ENCODE measurements at regions not wholly inside any gene's neighbourhood (a gene's known extent, or its start where the extent isn't known, plus 50 kb on each side); places are given as distances from the start of the nearest gene placed in this dataset.

DNA sequence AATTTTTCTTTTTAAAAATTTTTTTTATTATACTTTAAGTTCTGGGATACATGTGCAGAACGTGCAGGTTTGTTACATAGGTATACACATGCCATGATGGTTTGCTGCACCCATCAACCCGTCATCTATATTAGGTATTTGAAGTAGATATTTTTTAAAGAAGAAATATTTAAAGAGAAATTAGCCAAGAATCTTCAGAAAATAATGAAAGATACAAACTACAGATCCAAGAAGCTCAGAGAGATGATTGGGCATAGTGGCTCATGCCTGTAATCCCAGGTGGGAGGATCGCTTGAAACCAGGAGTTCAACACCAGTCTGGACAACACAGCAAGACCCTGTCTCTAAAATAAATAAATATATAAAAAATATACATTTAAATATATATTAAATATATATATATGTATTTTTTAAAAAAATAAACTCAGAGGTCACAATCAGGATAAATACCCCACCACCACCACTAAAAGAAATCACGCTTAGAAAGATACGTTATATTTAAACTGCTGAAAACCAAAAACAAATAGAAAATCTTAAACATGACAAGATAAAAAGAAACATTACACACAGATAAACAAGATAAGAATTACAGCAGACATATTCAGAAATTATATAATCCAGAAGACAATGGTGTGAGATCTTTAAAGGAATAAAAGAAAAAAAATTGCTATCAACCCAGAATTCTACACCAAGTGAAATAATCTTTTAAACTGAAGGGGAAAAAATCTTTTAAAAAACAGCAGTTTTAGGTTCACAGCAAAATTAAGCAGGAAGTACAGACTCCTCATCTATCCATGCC is 57.5 kb downstream of the CSF2 start:
- DNase-seq (ENCODE audit: low spot score), result no peak
- no peaks in the 10 kb centered on the region for H4K20me1 ChIP-seq (ENCODE audit: low read depth)
- H3K27me3 ChIP-seq, result no peaks in the 10 kb centered on the region
- no peaks in the 10 kb centered on the region for H3K4me1 Mint-ChIP-seq
- TF ChIP-seq EZH2 (IDR thresholded peaks at IDR 0.05) (no peak), EZH2phosphoT487 (IDR thresholded peaks at IDR 0.05) (no peak)
- TF ChIP-seq, protein P1, sequence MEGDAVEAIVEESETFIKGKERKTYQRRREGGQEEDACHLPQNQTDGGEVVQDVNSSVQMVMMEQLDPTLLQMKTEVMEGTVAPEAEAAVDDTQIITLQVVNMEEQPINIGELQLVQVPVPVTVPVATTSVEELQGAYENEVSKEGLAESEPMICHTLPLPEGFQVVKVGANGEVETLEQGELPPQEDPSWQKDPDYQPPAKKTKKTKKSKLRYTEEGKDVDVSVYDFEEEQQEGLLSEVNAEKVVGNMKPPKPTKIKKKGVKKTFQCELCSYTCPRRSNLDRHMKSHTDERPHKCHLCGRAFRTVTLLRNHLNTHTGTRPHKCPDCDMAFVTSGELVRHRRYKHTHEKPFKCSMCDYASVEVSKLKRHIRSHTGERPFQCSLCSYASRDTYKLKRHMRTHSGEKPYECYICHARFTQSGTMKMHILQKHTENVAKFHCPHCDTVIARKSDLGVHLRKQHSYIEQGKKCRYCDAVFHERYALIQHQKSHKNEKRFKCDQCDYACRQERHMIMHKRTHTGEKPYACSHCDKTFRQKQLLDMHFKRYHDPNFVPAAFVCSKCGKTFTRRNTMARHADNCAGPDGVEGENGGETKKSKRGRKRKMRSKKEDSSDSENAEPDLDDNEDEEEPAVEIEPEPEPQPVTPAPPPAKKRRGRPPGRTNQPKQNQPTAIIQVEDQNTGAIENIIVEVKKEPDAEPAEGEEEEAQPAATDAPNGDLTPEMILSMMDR (IDR thresholded peaks at IDR 0.05), result no peak
- no peaks in the 10 kb centered on the region for H3K79me2 ChIP-seq (ENCODE audit: low read depth)
- no peaks in the 10 kb centered on the region for H3F3A ChIP-seq (ENCODE audit: low read depth)
- no peak overlapping the region for H3K9ac ChIP-seq
- no peak overlapping the region for H3K27ac Mint-ChIP-seq
- no peak overlapping the region for H3K27ac ChIP-seq
- H3K4me1 ChIP-seq, result no peaks in the 10 kb centered on the region
- no peaks in the 10 kb centered on the region for H3K36me3 ChIP-seq
- no peak overlapping the region for H3K4me2 ChIP-seq
- peaks cover 2% of the 10 kb centered on the region for H3K27me3 Mint-ChIP-seq (ENCODE audit: insufficient read depth, low read depth)
- H3K4me3 Mint-ChIP-seq, result no peak overlapping the region
- H3K9me3 ChIP-seq (ENCODE audit: low read depth), result no peaks in the 10 kb centered on the region
- no peak overlapping the region for H3K4me3 ChIP-seq
- H3K36me3 Mint-ChIP-seq, result no peaks in the 10 kb centered on the region
- H3K9me3 Mint-ChIP-seq, result peaks cover 2% of the 10 kb centered on the region
- H2AFZ ChIP-seq (replicated peaks), result no peak overlapping the region

- no peak overlapping the region for H3K4me3 ChIP-seq
- no peaks in the 10 kb centered on the region for H3K4me1 ChIP-seq
- no peaks in the 10 kb centered on the region for H3K27me3 ChIP-seq
- Mint-ChIP-seq H3K36me3 (no peaks in the 10 kb centered on the region), H3K9me3 (peaks cover 2% of the 10 kb centered on the region), H3K4me1 (no peaks in the 10 kb centered on the region), H3K27ac (no peak overlapping the region), H3K27me3 (ENCODE audit: insufficient read depth, low read depth) (peaks cover 2% of the 10 kb centered on the region), H3K4me3 (no peak overlapping the region)
- DNase-seq (ENCODE audit: low spot score), result no peak
- no peaks in the 10 kb centered on the region for H3K36me3 ChIP-seq
- H3K27ac ChIP-seq, result no peak overlapping the region
- H3K9ac ChIP-seq, result no peak overlapping the region
- no peak overlapping the region for H2AFZ ChIP-seq (replicated peaks)
- TF ChIP-seq EZH2phosphoT487 (IDR thresholded peaks at IDR 0.05) (no peak), EZH2 (IDR thresholded peaks at IDR 0.05) (no peak)
- TF ChIP-seq, protein P1 (IDR thresholded peaks at IDR 0.05), result no peak
- no peak overlapping the region for H3K4me2 ChIP-seq
- H3F3A ChIP-seq (ENCODE audit: low read depth), result no peaks in the 10 kb centered on the region
- no peaks in the 10 kb centered on the region for H4K20me1 ChIP-seq (ENCODE audit: low read depth)
- no peaks in the 10 kb centered on the region for H3K79me2 ChIP-seq (ENCODE audit: low read depth)
- no peaks in the 10 kb centered on the region for H3K9me3 ChIP-seq (ENCODE audit: low read depth)
Measured at GRCh38 chr5:132132138-132132537, 58.5 kb downstream of the CSF2 start.

GRCh38 chr5:132134384-132134783 is 60.8 kb downstream of the CSF2 start:
- Mint-ChIP-seq H3K9me3 (peaks cover 2% of the 10 kb centered on the region), H3K27me3 (ENCODE audit: insufficient read depth, low read depth) (peaks cover 2% of the 10 kb centered on the region), H3K4me3 (no peak overlapping the region), H3K27ac (no peak overlapping the region), H3K4me1 (no peaks in the 10 kb centered on the region), H3K36me3 (no peaks in the 10 kb centered on the region)
- Histone ChIP-seq H3K79me2 (ENCODE audit: low read depth) (no peaks in the 10 kb centered on the region), H3K9ac (no peak overlapping the region), H2AFZ (replicated peaks) (no peak overlapping the region), H3K4me2 (no peak overlapping the region), H3K9me3 (ENCODE audit: low read depth) (no peaks in the 10 kb centered on the region), H3F3A (ENCODE audit: low read depth) (no peaks in the 10 kb centered on the region), H3K27ac (no peak overlapping the region), H3K4me3 (no peak overlapping the region), H4K20me1 (ENCODE audit: low read depth) (no peaks in the 10 kb centered on the region), H3K4me1 (no peaks in the 10 kb centered on the region), H3K36me3 (no peaks in the 10 kb centered on the region), H3K27me3 (no peaks in the 10 kb centered on the region)
- TF ChIP-seq EZH2phosphoT487 (IDR thresholded peaks at IDR 0.05) (no peak), EZH2 (IDR thresholded peaks at IDR 0.05) (no peak)
- TF ChIP-seq, protein P1 (IDR thresholded peaks at IDR 0.05), result peak; percentile 18
- no peak for DNase-seq (ENCODE audit: low spot score)
